SU-DHL-6 (cell line): ENCODE measurements at regions not wholly inside any gene's neighbourhood (a gene's known extent, or its start where the extent isn't known, plus 50 kb on each side); places are given as distances from the start of the nearest gene placed in this dataset.

ENCODE experiments used
- H2AFZ ChIP-seq: fragments of 200-600 bp; sonication (generic); 2 replicates; pipeline ENCODE4 v1.6.1; 2014; ENCODE audit warnings: low read depth, mild to moderate bottlenecking, moderate library complexity, mixed read lengths, antibody characterized with exemption, low read length; ENCODE audit not compliant: severe bottlenecking
- H3F3A ChIP-seq: fragments of 200-600 bp; shearing (Covaris generic); 2 replicates; pipeline ENCODE4 v1.6.0; 2016; ENCODE audit warnings: antibody characterized with exemption, mild to moderate bottlenecking; ENCODE audit not compliant: insufficient read depth
- H3K27ac ChIP-seq: fragments of 200-600 bp; sonication (generic); 2 replicates; pipeline ENCODE4 v1.5.1; 2016; ENCODE audit warnings: low read depth, mild to moderate bottlenecking, low read length, moderate library complexity, mixed read lengths
- H3K27me3 ChIP-seq: fragments of 200-600 bp; sonication (generic), shearing (Covaris generic); 2 replicates; pipeline ENCODE4 v1.6.0; 2014; ENCODE audit warnings: mild to moderate bottlenecking, low read length
- H3K36me3 ChIP-seq: fragments of 200-600 bp; sonication (generic); 2 replicates; pipeline ENCODE4 v1.6.1; 2014; ENCODE audit warnings: mild to moderate bottlenecking, low read length, mixed read lengths
- H3K4me2 ChIP-seq: fragments of 300-600, 200-600 bp; shearing (Covaris generic), sonication (generic); 2 replicates; pipeline ENCODE4 v1.6.0; 2014; ENCODE audit warnings: low read length, low read depth, mild to moderate bottlenecking; ENCODE audit not compliant: poor library complexity, severe bottlenecking
- H3K4me3 ChIP-seq: fragments of 200-600 bp; sonication (generic); 2 replicates; pipeline ENCODE4 v1.5.1; 2014; ENCODE audit warnings: antibody characterized with exemption, low read length, mild to moderate bottlenecking, mixed read lengths; ENCODE audit not compliant: insufficient read depth, poor library complexity, severe bottlenecking
- H3K79me2 ChIP-seq: fragments of 200-600 bp; sonication (generic); 2 replicates; pipeline ENCODE4 v1.6.1; 2014; ENCODE audit warnings: mild to moderate bottlenecking, low read length, moderate library complexity; ENCODE audit not compliant: insufficient read depth
- H3K9ac ChIP-seq: fragments of 200-600 bp; sonication (generic); 2 replicates; pipeline ENCODE4 v1.7.0; 2014; ENCODE audit warnings: mild to moderate bottlenecking, low read length
- H3K9me2 ChIP-seq: fragments of 200-600 bp; sonication (generic); replicated peaks from 2 replicates; pipeline ENCODE4 v1.6.1; 2014; ENCODE audit warnings: low read length; ENCODE audit not compliant: insufficient read depth
- H3K9me3 ChIP-seq: fragments of 200-600 bp; sonication (generic); 2 replicates; pipeline ENCODE4 v1.6.1; 2014; ENCODE audit warnings: low read length, mixed read lengths; ENCODE audit not compliant: insufficient read depth
- H4K20me1 ChIP-seq: fragments of 200-600 bp; sonication (generic); 2 replicates; pipeline ENCODE4 v1.6.1; 2014; ENCODE audit warnings: low read depth, mild to moderate bottlenecking, antibody characterized with exemption, low read length, moderate library complexity, mixed read lengths
- CTCF ChIP-seq: fragments of 200-600 bp; sonication (generic); IDR thresholded peaks from one replicate; pipeline ENCODE4 v1.5.1; 2017; ENCODE audit warnings: antibody characterized with exemption, mild to moderate bottlenecking, low read length, moderate library complexity; ENCODE audit not compliant: insufficient read depth, poor library complexity, severe bottlenecking
- EZH2phosphoT487 ChIP-seq: fragments of 200-600 bp; sonication (generic), shearing (Covaris generic); conservative IDR thresholded peaks from 2 replicates; pipeline ENCODE4 v1.6.1; 2018; ENCODE audit warnings: mild to moderate bottlenecking, antibody characterized with exemption, low read length, moderate library complexity, mixed read lengths

GRCh38 chr4:179817317-179817716, 2375.1 kb upstream of the AGA start:
- no peak overlapping the region for H3K4me2 ChIP-seq
- no peak overlapping the region for H3K9ac ChIP-seq
- H3K9me2 ChIP-seq, result no peaks in the 10 kb centered on the region
- H3K27ac ChIP-seq, result no peak overlapping the region
- no peaks in the 10 kb centered on the region for H3K9me3 ChIP-seq
- H3K4me3 ChIP-seq, result no peak overlapping the region
- no peaks in the 10 kb centered on the region for H3F3A ChIP-seq
- no peaks in the 10 kb centered on the region for H3K27me3 ChIP-seq
- no peak for TF ChIP-seq CTCF
- H2AFZ ChIP-seq, result no peak overlapping the region
- no peaks in the 10 kb centered on the region for H3K79me2 ChIP-seq
- H4K20me1 ChIP-seq, result no peaks in the 10 kb centered on the region
- no peaks in the 10 kb centered on the region for H3K36me3 ChIP-seq

- no peak for TF ChIP-seq EZH2phosphoT487
- H3K27ac ChIP-seq, result no peak overlapping the region
- H4K20me1 ChIP-seq, result no peaks in the 10 kb centered on the region
- no peaks in the 10 kb centered on the region for H3K9me3 ChIP-seq
- no peaks in the 10 kb centered on the region for H3K79me2 ChIP-seq
- no peaks in the 10 kb centered on the region for H3K36me3 ChIP-seq
- H3K9me2 ChIP-seq, result no peaks in the 10 kb centered on the region
- no peaks in the 10 kb centered on the region for H3K27me3 ChIP-seq
- H3F3A ChIP-seq, result no peaks in the 10 kb centered on the region
- H3K4me3 ChIP-seq, result no peak overlapping the region
- H3K9ac ChIP-seq, result no peak overlapping the region
- no peak overlapping the region for H2AFZ ChIP-seq
- no peak overlapping the region for H3K4me2 ChIP-seq
These were observed 2381.1 kb upstream of the AGA start for GRCh38 chr4:179823342-179823741.

- no peak overlapping the region for H3K27ac ChIP-seq
These were observed 2389.0 kb upstream of the AGA start for GRCh38 chr4:179831274-179831673.

More at GRCh38 chr4:179831274-179831673, 2389.0 kb upstream of the AGA start:
- Histone ChIP-seq H3K4me3 (no peak overlapping the region), H3F3A (no peaks in the 10 kb centered on the region), H3K9me3 (no peaks in the 10 kb centered on the region), H3K9me2 (no peaks in the 10 kb centered on the region), H3K36me3 (no peaks in the 10 kb centered on the region), H2AFZ (no peak overlapping the region), H3K9ac (no peak overlapping the region), H3K79me2 (no peaks in the 10 kb centered on the region), H4K20me1 (no peaks in the 10 kb centered on the region), H3K4me2 (no peak overlapping the region), H3K27me3 (no peaks in the 10 kb centered on the region)
- no peak for TF ChIP-seq CTCF
- TF ChIP-seq EZH2phosphoT487, result no peak
